HG03520 (cell line): ENCODE measurements at regions not wholly inside any gene's neighbourhood (a gene's known extent, or its start where the extent isn't known, plus 50 kb on each side); places are given as distances from the start of the nearest gene placed in this dataset.

ENCODE experiments used
- ATAC-seq: cut with Tn5 transposase; IDR thresholded peaks from one replicate; pipeline ENCODE4 v1.9.1; 2021; ENCODE audit warnings: mild to moderate bottlenecking, moderate library complexity; ENCODE audit not compliant: unreplicated experiment

- ATAC-seq: no peak
Measured at GRCh38 chr9:113701774-113702755, 174.0 kb upstream of the ZNF618 start.

GRCh38 chr9:113705306-113705927, 170.7 kb upstream of the ZNF618 start:
- ATAC-seq: no peak

- ATAC-seq: no peak
Measured at GRCh38 chr9:113705928-113706519, 170.1 kb upstream of the ZNF618 start.

- no peak for ATAC-seq
Measured at GRCh38 chr9:113707953-113708695, 168.0 kb upstream of the ZNF618 start.

- no peak for ATAC-seq
Measured at GRCh38 chr9:113708821-113709713, 167.0 kb upstream of the ZNF618 start.

GRCh38 chr9:113709721-113710120, 166.4 kb upstream of the ZNF618 start:
- ATAC-seq: no peak

- ATAC-seq: no peak
Measured at GRCh38 chr9:113711251-113711650, 164.9 kb upstream of the ZNF618 start.

GRCh38 chr9:113712053-113712452, 164.1 kb upstream of the ZNF618 start:
- no peak for ATAC-seq

- ATAC-seq: no peak
Measured at GRCh38 chr9:113715086-113715485, 161.0 kb upstream of the ZNF618 start.

- ATAC-seq: no peak
Measured at GRCh38 chr9:113719919-113720318, 156.2 kb upstream of the ZNF618 start.

GRCh38 chr9:113720495-113720894, 155.6 kb upstream of the ZNF618 start:
- ATAC-seq: no peak

GRCh38 chr9:113721856-113722255, 154.3 kb upstream of the ZNF618 start:
- ATAC-seq: no peak

- no peak for ATAC-seq
Measured at GRCh38 chr9:113724202-113724601, 151.9 kb upstream of the ZNF618 start.

GRCh38 chr9:113728989-113729388, 147.1 kb upstream of the ZNF618 start:
- no peak for ATAC-seq

- no peak for ATAC-seq
Measured at GRCh38 chr9:113734826-113735225, 141.3 kb upstream of the ZNF618 start.

GRCh38 chr9:113737517-113738271, 138.4 kb upstream of the ZNF618 start:
- ATAC-seq: no peak

- no peak for ATAC-seq
Measured at GRCh38 chr9:113738496-113738892, 137.6 kb upstream of the ZNF618 start.

GRCh38 chr9:113738893-113739604, 137.1 kb upstream of the ZNF618 start:
- no peak for ATAC-seq
